Adrenal gland (tissue), 5 donors: ENCODE measurements at regions not wholly inside any gene's neighbourhood (a gene's known extent, or its start where the extent isn't known, plus 50 kb on each side); places are given as distances from the start of the nearest gene placed in this dataset.

ENCODE experiments used
- CTCF ChIP-seq, 6 experiments: fragments of 450-650 bp in 4 of 6; fragments of 200-600 bp in 2 of 6; sonication (generic) in 1 of 6; IDR thresholded peaks; 1 replicate in 5 of 6; 2 replicates in 1 of 6; pipeline versions ENCODE4 v1.5.1 to v1.8.0; 2016 to 2021; ENCODE audit warnings: antibody characterized with exemption in 6 of 6, mild to moderate bottlenecking in 2 of 6, moderate library complexity in 1 of 6
- POLR2A ChIP-seq, 2 donors: fragments of 450-650 bp; IDR thresholded peaks; one replicate each; pipeline ENCODE4 v1.6.1; 2017; ENCODE audit warnings: antibody characterized with exemption in 2 of 2, mild to moderate bottlenecking in 2 of 2, moderate library complexity in 1 of 2
- donor health status: DM: no; HTN: no; CAD: no.

- TF ChIP-seq CTCF (IDR thresholded peaks at IDR 0.05), result no peak
- TF ChIP-seq POLR2A (IDR thresholded peaks at IDR 0.05), result no peak
Measured at GRCh38 chr4:152189451-152190179, 346.3 kb downstream of the FBXW7 start.
